ENCODE measurements at regions not wholly inside any gene's neighbourhood (a gene's known extent, or its start where the extent isn't known, plus 50 kb on each side); places are given as distances from the start of the nearest gene placed in this dataset.

GRCh38 chr3:116871905-116872304 lies 162.3 kb downstream of the TUSC7 start:
- no peaks in the 10 kb centered on the region for H4K20me1 ChIP-seq (ENCODE audit: insufficient read depth, low read length)
- H3K9me3 ChIP-seq (ENCODE audit: insufficient read depth, low read length) = no peaks in the 10 kb centered on the region
- TF ChIP-seq EZH2phosphoT487 (IDR thresholded peaks at IDR 0.05; ENCODE audit: low read depth) (no peak), CTCF (IDR thresholded peaks at IDR 0.05; ENCODE audit: low read depth, low read length) (no peak)
- no peaks in the 10 kb centered on the region for H3K27me3 ChIP-seq (ENCODE audit: low read depth, low read length)
- H3K79me2 ChIP-seq (ENCODE audit: low read length) = no peaks in the 10 kb centered on the region
- no peak overlapping the region for H3K9ac ChIP-seq (ENCODE audit: low read length)
- no peak overlapping the region for H2AFZ ChIP-seq (ENCODE audit: low read depth, low read length)
- H3K4me2 ChIP-seq (ENCODE audit: low read length) = no peak overlapping the region
- peaks cover 5% of the 10 kb centered on the region for H3K4me1 ChIP-seq (ENCODE audit: low read length)
- no peak overlapping the region for H3K4me3 ChIP-seq (ENCODE audit: low read length)
- no peaks in the 10 kb centered on the region for H3K36me3 ChIP-seq (replicated peaks; ENCODE audit: low read depth, low read length)
- H3K27ac ChIP-seq (ENCODE audit: low read length) = no peak overlapping the region

- Histone ChIP-seq H3K27me3 (ENCODE audit: low read depth, low read length) (no peaks in the 10 kb centered on the region), H3K27ac (ENCODE audit: low read length) (no peak overlapping the region), H2AFZ (ENCODE audit: low read depth, low read length) (no peak overlapping the region), H3K36me3 (replicated peaks; ENCODE audit: low read depth, low read length) (no peaks in the 10 kb centered on the region), H3K4me1 (ENCODE audit: low read length) (peaks cover 5% of the 10 kb centered on the region), H3K4me2 (ENCODE audit: low read length) (no peak overlapping the region), H4K20me1 (ENCODE audit: insufficient read depth, low read length) (no peaks in the 10 kb centered on the region), H3K9me3 (ENCODE audit: insufficient read depth, low read length) (no peaks in the 10 kb centered on the region), H3K4me3 (ENCODE audit: low read length) (no peak overlapping the region), H3K9ac (ENCODE audit: low read length) (no peak overlapping the region), H3K79me2 (ENCODE audit: low read length) (no peaks in the 10 kb centered on the region)
- TF ChIP-seq CTCF (IDR thresholded peaks at IDR 0.05; ENCODE audit: low read depth, low read length) = no peak
- no peak for TF ChIP-seq EZH2phosphoT487 (IDR thresholded peaks at IDR 0.05; ENCODE audit: low read depth)
Measured at GRCh38 chr3:116872688-116873087, 163.1 kb downstream of the TUSC7 start.

GRCh38 chr3:116873142-116873541 lies 163.6 kb downstream of the TUSC7 start:
- H3K4me2 ChIP-seq (ENCODE audit: low read length) = no peak overlapping the region
- no peaks in the 10 kb centered on the region for H4K20me1 ChIP-seq (ENCODE audit: insufficient read depth, low read length)
- H3K27me3 ChIP-seq (ENCODE audit: low read depth, low read length) = no peaks in the 10 kb centered on the region
- no peak overlapping the region for H2AFZ ChIP-seq (ENCODE audit: low read depth, low read length)
- no peak overlapping the region for H3K27ac ChIP-seq (ENCODE audit: low read length)
- TF ChIP-seq CTCF (IDR thresholded peaks at IDR 0.05; ENCODE audit: low read depth, low read length) = no peak
- TF ChIP-seq EZH2phosphoT487 (IDR thresholded peaks at IDR 0.05; ENCODE audit: low read depth) = no peak
- no peaks in the 10 kb centered on the region for H3K79me2 ChIP-seq (ENCODE audit: low read length)
- no peaks in the 10 kb centered on the region for H3K9me3 ChIP-seq (ENCODE audit: insufficient read depth, low read length)
- no peak overlapping the region for H3K4me3 ChIP-seq (ENCODE audit: low read length)
- H3K36me3 ChIP-seq (replicated peaks; ENCODE audit: low read depth, low read length) = no peaks in the 10 kb centered on the region
- H3K4me1 ChIP-seq (ENCODE audit: low read length) = peaks cover 2% of the 10 kb centered on the region
- H3K9ac ChIP-seq (ENCODE audit: low read length) = no peak overlapping the region

GRCh38 chr3:116877968-116878367 lies 168.4 kb downstream of the TUSC7 start:
- Histone ChIP-seq H3K4me2 (ENCODE audit: low read length) (no peak overlapping the region), H2AFZ (ENCODE audit: low read depth, low read length) (no peak overlapping the region), H3K9me3 (ENCODE audit: insufficient read depth, low read length) (no peaks in the 10 kb centered on the region), H3K27ac (ENCODE audit: low read length) (no peak overlapping the region), H3K79me2 (ENCODE audit: low read length) (no peaks in the 10 kb centered on the region), H3K36me3 (replicated peaks; ENCODE audit: low read depth, low read length) (no peaks in the 10 kb centered on the region), H3K27me3 (ENCODE audit: low read depth, low read length) (no peaks in the 10 kb centered on the region), H4K20me1 (ENCODE audit: insufficient read depth, low read length) (no peaks in the 10 kb centered on the region), H3K4me3 (ENCODE audit: low read length) (no peak overlapping the region), H3K4me1 (ENCODE audit: low read length) (no peaks in the 10 kb centered on the region), H3K9ac (ENCODE audit: low read length) (no peak overlapping the region)
- TF ChIP-seq EZH2phosphoT487 (IDR thresholded peaks at IDR 0.05; ENCODE audit: low read depth) (no peak), CTCF (IDR thresholded peaks at IDR 0.05; ENCODE audit: low read depth, low read length) (no peak)

All from OCI-LY3 (cell line).